Esophagus muscularis mucosa (tissue), 4 donors: ENCODE measurements at regions not wholly inside any gene's neighbourhood (a gene's known extent, or its start where the extent isn't known, plus 50 kb on each side); places are given as distances from the start of the nearest gene placed in this dataset.

Experiments
- DNase-seq: peaks from one replicate; pipeline ENCODE4 v3.0.0-alpha.2; 2017; ENCODE audit errors: extremely low spot score
- H3K27ac ChIP-seq, 4 donors: fragments of 200-600 bp; sonication (generic); replicated peaks in 1 of 4; 1 replicate in 3 of 4; 2 replicates in 1 of 4; pipeline ENCODE4 v1.5.1; 2016 to 2019; ENCODE audit warnings: mild to moderate bottlenecking in 1 of 4
- H3K27me3 ChIP-seq, 4 donors: fragments of 200-600 bp; sonication (generic); one replicate each; pipeline versions ENCODE4 v1.5.1 to v1.6.0; 2016 to 2019
- H3K36me3 ChIP-seq, 4 donors: fragments of 200-600 bp; sonication (generic); one replicate each; pipeline ENCODE4 v1.5.1; 2016 to 2019
- H3K4me1 ChIP-seq, 4 donors: fragments of 200-600 bp; sonication (generic); one replicate each; pipeline ENCODE4 v1.5.1; 2016 to 2019
- H3K4me3 ChIP-seq, 4 donors: fragments of 200-600 bp; sonication (generic); 1 replicate in 2 of 4; 2 replicates in 2 of 4; pipeline ENCODE4 v1.5.1; 2016 to 2019; ENCODE audit warnings: mild to moderate bottlenecking in 4 of 4, moderate library complexity in 1 of 4
- H3K9me3 ChIP-seq, 4 donors: fragments of 200-600 bp; sonication (generic); 1 replicate in 3 of 4; 2 replicates in 1 of 4; pipeline ENCODE4 v1.5.1; 2016 to 2019
- CTCF ChIP-seq, 3 experiments: fragments of 200-600 bp in 2 of 3; fragments of 450-650 bp in 1 of 3; sonication (generic) in 2 of 3; IDR thresholded peaks; one replicate each; pipeline ENCODE4 v1.5.1; 2017 to 2019; ENCODE audit warnings: antibody characterized with exemption in 3 of 3, mild to moderate bottlenecking in 2 of 3, moderate library complexity in 1 of 3
- EP300 ChIP-seq: sonication (generic); formaldehyde crosslinking; IDR thresholded peaks from one replicate; pipeline ENCODE4 v1.6.1; 2017; ENCODE audit warnings: antibody characterized with exemption
- POLR2A ChIP-seq: fragments of 450-650 bp; IDR thresholded peaks from one replicate; pipeline ENCODE4 v1.6.1; 2017; ENCODE audit warnings: antibody characterized with exemption, moderate library complexity, mild to moderate bottlenecking, low read depth
- POLR2AphosphoS5 ChIP-seq, 2 donors: sonication (generic); formaldehyde crosslinking; IDR thresholded peaks; one replicate each; pipeline ENCODE4 v1.6.1; 2017; ENCODE audit warnings: antibody characterized with exemption in 2 of 2
- WGBS: methylation state at CpG from one replicate; pipeline ENCODE4 v1.1.5; 2018; 5-methylcytosine and 5-hydroxymethylcytosine counted together
- intact Hi-C: fragments of 100-400 bp; cut with DNase I; formaldehyde crosslinking; loops from one replicate; pipeline ENCODE4 v1.15.1; 2023

GRCh38 chr18:6465281-6465680 lies 50.6 kb upstream of the L3MBTL4 start:
- peaks cover 0 to 7% (median 0%) of the 10 kb centered on the region in 4 donors for H3K9me3 ChIP-seq
- H3K27ac ChIP-seq = no peak overlapping the region
- no peak overlapping the region for H3K4me3 ChIP-seq
- DNase-seq = no peak
- no peaks in the 10 kb centered on the region for H3K27me3 ChIP-seq
- H3K36me3 ChIP-seq = no peaks in the 10 kb centered on the region
- intact Hi-C loops = no loop called here
- TF ChIP-seq POLR2A (no peak), EP300 (no peak), POLR2AphosphoS5 (IDR thresholded peaks at IDR 0.05) (no peak), CTCF (IDR thresholded peaks at IDR 0.05) (no peak)
- WGBS = 83% methylated on average over 1 of the region's 1 CpG
- no peaks in the 10 kb centered on the region for H3K4me1 ChIP-seq

- DNase-seq = no peak
- Histone ChIP-seq H3K36me3 (no peaks in the 10 kb centered on the region), H3K27ac (no peak overlapping the region), H3K9me3 (no peaks in the 10 kb centered on the region), H3K4me3 (no peak overlapping the region), H3K27me3 (no peaks in the 10 kb centered on the region), H3K4me1 (no peaks in the 10 kb centered on the region)
- TF ChIP-seq POLR2A (no peak), EP300 (no peak), CTCF (IDR thresholded peaks at IDR 0.05) (no peak), POLR2AphosphoS5 (IDR thresholded peaks at IDR 0.05) (no peak)
- intact Hi-C loops = no loop called here
- WGBS = 60% methylated on average over 1 of the region's 1 CpG
These were observed 61.5 kb upstream of the L3MBTL4 start for GRCh38 chr18:6476190-6476589.

- Histone ChIP-seq H3K4me3 (no peak overlapping the region), H3K27ac (no peak overlapping the region), H3K36me3 (no peaks in the 10 kb centered on the region), H3K9me3 (no peaks in the 10 kb centered on the region), H3K27me3 (no peaks in the 10 kb centered on the region), H3K4me1 (no peaks in the 10 kb centered on the region)
- TF ChIP-seq POLR2AphosphoS5 (IDR thresholded peaks at IDR 0.05) = no peak
- no peak for TF ChIP-seq CTCF (IDR thresholded peaks at IDR 0.05)
- TF ChIP-seq EP300 = no peak
- no peak for TF ChIP-seq POLR2A
- WGBS = 97% methylated on average over 2 of the region's 2 CpGs
- intact Hi-C loops = no loop called here
- DNase-seq = no peak
These were observed 62.2 kb upstream of the L3MBTL4 start for GRCh38 chr18:6476880-6477279.

GRCh38 chr18:6478121-6478520 lies 63.4 kb upstream of the L3MBTL4 start:
- Histone ChIP-seq H3K4me1 (peaks cover 0 to 6% (median 0%) of the 10 kb centered on the region in 4 donors), H3K4me3 (no peak overlapping the region), H3K27me3 (no peaks in the 10 kb centered on the region), H3K36me3 (no peaks in the 10 kb centered on the region), H3K9me3 (no peaks in the 10 kb centered on the region), H3K27ac (no peak overlapping the region)
- DNase-seq = no peak
- 56% methylated on average over 6 of the region's 6 CpGs for WGBS
- intact Hi-C loops = no loop called here
- TF ChIP-seq EP300 (no peak), CTCF (IDR thresholded peaks at IDR 0.05) (no peak), POLR2AphosphoS5 (IDR thresholded peaks at IDR 0.05) (no peak), POLR2A (no peak)

- no peaks in the 10 kb centered on the region for H3K9me3 ChIP-seq
- H3K36me3 ChIP-seq = no peaks in the 10 kb centered on the region
- H3K27ac ChIP-seq = no peak overlapping the region
- peaks cover 0 to 6% (median 0%) of the 10 kb centered on the region in 4 donors for H3K4me1 ChIP-seq
- TF ChIP-seq POLR2A (no peak), CTCF (IDR thresholded peaks at IDR 0.05) (no peak), POLR2AphosphoS5 (IDR thresholded peaks at IDR 0.05) (no peak), EP300 (no peak)
- intact Hi-C loops = no loop called here
- no peak overlapping the region for H3K4me3 ChIP-seq
- 90% methylated on average over 4 of the region's 4 CpGs for WGBS
- DNase-seq = no peak
- H3K27me3 ChIP-seq = no peaks in the 10 kb centered on the region
These were observed 65.0 kb upstream of the L3MBTL4 start for GRCh38 chr18:6479699-6480098.
